ENCODE measurements at regions not wholly inside any gene's neighbourhood (a gene's known extent, or its start where the extent isn't known, plus 50 kb on each side); places are given as distances from the start of the nearest gene placed in this dataset.

- Histone ChIP-seq H4K20me1 (replicated peaks in 1 of 2; ENCODE audit: control insufficient read depth in 1 of 2, insufficient read depth in 2 of 2, low read length in 2 of 2) (no peaks in the 10 kb centered on the region), H3K9ac (replicated peaks in 1 of 4; ENCODE audit: extremely low read depth in 1 of 4, low read depth in 3 of 4, low read length in 3 of 4) (no peak overlapping the region), H3K79me2 (ENCODE audit: control insufficient read depth in 1 of 2, insufficient read depth in 2 of 2, low read length in 2 of 2) (no peaks in the 10 kb centered on the region), H3K4ac (replicated peaks; ENCODE audit: insufficient read length, low read depth, low read length) (no peak overlapping the region), H3K4me2 (ENCODE audit: insufficient read depth in 1 of 2, low read depth in 2 of 2, low read length in 2 of 2) (no peak overlapping the region), H3K23ac (ENCODE audit: insufficient read length) (no peak overlapping the region), H4K8ac (ENCODE audit: extremely low read depth, insufficient read depth, low read length) (no peak overlapping the region), H3K56ac (replicated peaks; ENCODE audit: insufficient read length, low read depth, low read length) (no peak overlapping the region), H3K79me1 (ENCODE audit: low read depth, low read length) (no peaks in the 10 kb centered on the region), H3K27me3 (replicated peaks in 1 of 4; ENCODE audit: control insufficient read depth in 3 of 4, extremely low read depth in 1 of 4, insufficient read depth in 3 of 4, low read length in 3 of 4) (no peaks in the 10 kb centered on the region), H3K9me3 (ENCODE audit: insufficient read depth in 2 of 2, low read depth in 1 of 2, low read length in 1 of 2) (no peaks in the 10 kb centered on the region; a peak in 1 of 4 replicates), H3K4me1 (replicated peaks in 1 of 4; ENCODE audit: control insufficient read depth in 3 of 4, insufficient read depth in 4 of 4, low read length in 3 of 4) (no peaks in the 10 kb centered on the region), H4K5ac (ENCODE audit: insufficient read length, low read depth, low read length) (no peak overlapping the region), H3K14ac (ENCODE audit: insufficient read length) (no peak overlapping the region), H2BK120ac (replicated peaks; ENCODE audit: low read depth, low read length) (no peak overlapping the region), H2BK12ac (ENCODE audit: low read depth, low read length) (no peak overlapping the region), H3K18ac (ENCODE audit: extremely low read depth, low read length) (no peak overlapping the region), H2AFZ (ENCODE audit: low read length) (peak overlapping the region; percentile 82; the same call in 1 of the 2 replicates), H2AK5ac (ENCODE audit: low read depth, low read length) (no peak overlapping the region), H2BK5ac (ENCODE audit: low read depth, low read length) (no peak overlapping the region), H4K91ac (replicated peaks; ENCODE audit: insufficient read length, low read length) (no peak overlapping the region), H3K23me2 (ENCODE audit: low read depth, low read length) (no peaks in the 10 kb centered on the region), H2BK20ac (ENCODE audit: low read length) (no peak overlapping the region), H3K27ac (ENCODE audit: low read depth, low read length) (no peak overlapping the region), H3K4me3 (ENCODE audit: extremely low read depth in 1 of 4, insufficient read depth in 2 of 4, low read depth in 3 of 4, low read length in 4 of 4) (no peak overlapping the region), H2BK15ac (ENCODE audit: low read length) (no peak overlapping the region), H3K36me3 (ENCODE audit: control insufficient read depth in 2 of 4, insufficient read depth in 4 of 4, low read length in 3 of 4) (no peaks in the 10 kb centered on the region)
- ChIA-PET CTCF (ENCODE audit: partially characterized antibody) (interaction anchor here (1.6 kb wide), 1 partner anchor 166 kb away, joined by 3 read pairs; no protein-coding TSS in a partner anchor), POLR2A (ENCODE audit: partially characterized antibody) (no interaction called here)
- no peak for DNase-seq (ENCODE audit: low read depth in 1 of 2, low spot score in 2 of 2)
- TF ChIP-seq BACH1 (IDR thresholded peaks at IDR 0.05; ENCODE audit: low read length) = no peak
- no peak for TF ChIP-seq CEBPB (IDR thresholded peaks at IDR 0.05; ENCODE audit: low read depth, low read length)
- TF ChIP-seq ASH2L (IDR thresholded peaks at IDR 0.05; ENCODE audit: low read length) = no peak
- TF ChIP-seq RNF2 (IDR thresholded peaks at IDR 0.05; ENCODE audit: borderline replicate concordance, low read depth, low read length, missing control alignments, poor library complexity, severe bottlenecking) = no peak
- no peak for TF ChIP-seq TAF1 (IDR thresholded peaks at IDR 0.05; ENCODE audit: low read depth, low read length)
- no peak for TF ChIP-seq CREB1 (IDR thresholded peaks at IDR 0.05)
- TF ChIP-seq TBP (IDR thresholded peaks at IDR 0.05; ENCODE audit: low read depth, low read length) = no peak
- FAIRE-seq = no peak
- WGBS, 2 experiments (ENCODE audit: extremely low coverage in 1 of 2, insufficient coverage in 1 of 2, insufficient read length in 1 of 2, insufficient replicate concordance in 2 of 2, low coverage in 1 of 2, low lambda C conversion rate in 2 of 2, missing lambda C conversion rate in 1 of 2) = 87% methylated on average over 3 of the region's 3 CpGs; no CpG with 5 or more reads in 1 of the 2 experiments
Observed at GRCh38 chr3:20320489-20320888, 134.5 kb upstream of the SGO1 start.
